Prostate gland (tissue), 2 donors: ENCODE measurements at regions not wholly inside any gene's neighbourhood (a gene's known extent, or its start where the extent isn't known, plus 50 kb on each side); places are given as distances from the start of the nearest gene placed in this dataset.

ENCODE experiments used
- POLR2A ChIP-seq: fragments of 450-650 bp; IDR thresholded peaks from one replicate; pipeline ENCODE4 v1.6.1; 2016; ENCODE audit warnings: antibody characterized with exemption, mild to moderate bottlenecking
- TF ChIP-seq, protein P1 (sequence below), 4 experiments: fragments of 200-600 bp in 2 of 4; fragments of 450-650 bp in 2 of 4; sonication (generic) in 2 of 4; IDR thresholded peaks; 1 replicate in 3 of 4; 2 replicates in 1 of 4; pipeline ENCODE4 v1.5.1; 2016 to 2019; ENCODE audit warnings: antibody characterized with exemption in 4 of 4, mild to moderate bottlenecking in 2 of 4, moderate library complexity in 2 of 4

- TF ChIP-seq, protein P1, sequence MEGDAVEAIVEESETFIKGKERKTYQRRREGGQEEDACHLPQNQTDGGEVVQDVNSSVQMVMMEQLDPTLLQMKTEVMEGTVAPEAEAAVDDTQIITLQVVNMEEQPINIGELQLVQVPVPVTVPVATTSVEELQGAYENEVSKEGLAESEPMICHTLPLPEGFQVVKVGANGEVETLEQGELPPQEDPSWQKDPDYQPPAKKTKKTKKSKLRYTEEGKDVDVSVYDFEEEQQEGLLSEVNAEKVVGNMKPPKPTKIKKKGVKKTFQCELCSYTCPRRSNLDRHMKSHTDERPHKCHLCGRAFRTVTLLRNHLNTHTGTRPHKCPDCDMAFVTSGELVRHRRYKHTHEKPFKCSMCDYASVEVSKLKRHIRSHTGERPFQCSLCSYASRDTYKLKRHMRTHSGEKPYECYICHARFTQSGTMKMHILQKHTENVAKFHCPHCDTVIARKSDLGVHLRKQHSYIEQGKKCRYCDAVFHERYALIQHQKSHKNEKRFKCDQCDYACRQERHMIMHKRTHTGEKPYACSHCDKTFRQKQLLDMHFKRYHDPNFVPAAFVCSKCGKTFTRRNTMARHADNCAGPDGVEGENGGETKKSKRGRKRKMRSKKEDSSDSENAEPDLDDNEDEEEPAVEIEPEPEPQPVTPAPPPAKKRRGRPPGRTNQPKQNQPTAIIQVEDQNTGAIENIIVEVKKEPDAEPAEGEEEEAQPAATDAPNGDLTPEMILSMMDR (IDR thresholded peaks at IDR 0.05), result no peak
- no peak for TF ChIP-seq POLR2A
These were observed 88.5 kb upstream of the NFASC start for GRCh38 chr1:204782118-204782700.
